IPS DF 19.7 (cell line): ENCODE measurements at regions not wholly inside any gene's neighbourhood (a gene's known extent, or its start where the extent isn't known, plus 50 kb on each side); places are given as distances from the start of the nearest gene placed in this dataset.

Experiments used
- DNase-seq: peaks from one replicate; pipeline ENCODE4 v3.0.0-alpha.2; 2013; ENCODE audit warnings: low read depth, low spot score

DNA sequence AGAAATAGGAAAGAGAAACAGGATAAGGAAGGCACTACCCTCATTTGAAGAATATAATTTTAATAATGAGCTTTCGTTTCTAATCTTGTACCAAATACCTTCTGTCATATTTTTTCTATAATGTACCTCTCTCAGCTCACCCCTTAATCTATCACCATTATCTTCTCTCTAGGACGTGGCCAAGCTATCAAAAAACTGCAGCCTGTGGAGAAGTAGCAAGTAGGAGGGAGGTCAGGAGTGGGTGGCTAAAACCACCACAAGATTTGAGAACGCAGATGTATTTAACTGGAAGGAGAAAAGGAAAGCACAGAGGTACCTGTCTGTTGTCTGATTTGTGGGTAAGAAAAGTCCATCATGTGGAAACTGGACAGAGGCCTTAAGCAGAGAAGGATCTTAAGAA is 576.7 kb upstream of the DIPK2B start:
- DNase-seq = no peak

DNA sequence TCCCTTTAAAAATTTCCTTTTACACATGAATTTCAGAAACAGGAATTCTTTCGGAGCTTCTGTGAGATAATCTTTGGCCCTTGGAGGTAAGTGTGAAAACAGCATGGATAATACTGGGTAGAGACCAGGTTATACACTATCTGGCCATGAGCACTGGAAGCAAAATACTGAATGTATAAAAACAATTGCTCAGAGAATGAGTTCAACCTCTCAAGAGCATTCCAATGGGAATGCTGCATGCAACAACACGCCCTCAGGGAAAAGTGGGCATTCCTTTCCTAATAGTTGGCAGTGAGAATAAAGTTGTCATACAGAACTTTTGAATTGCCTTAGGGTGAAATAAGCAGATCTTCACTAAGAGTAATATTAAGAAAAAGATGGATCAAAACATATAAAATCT is 574.8 kb upstream of the DIPK2B start:
- no peak for DNase-seq

DNA sequence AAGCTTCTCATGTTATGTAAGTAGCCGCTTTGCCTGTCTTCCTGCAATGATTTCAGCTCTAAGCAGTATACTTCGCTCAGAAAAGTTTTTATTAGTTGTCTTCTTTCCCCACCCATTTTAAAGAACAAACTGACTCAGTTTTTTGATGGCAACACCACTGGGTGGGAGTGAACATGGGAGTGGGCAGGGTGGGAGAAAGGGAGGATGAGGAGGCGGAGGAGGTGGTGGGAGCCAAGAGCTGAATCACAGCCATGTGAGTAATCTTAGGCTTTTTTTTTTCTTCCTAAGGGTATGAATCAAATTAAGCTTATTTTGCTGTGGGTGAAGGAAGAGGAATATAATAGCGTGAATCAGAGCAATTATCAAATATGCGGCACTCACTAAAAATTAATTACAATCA is 574.3 kb upstream of the DIPK2B start:
- DNase-seq = no peak

DNA sequence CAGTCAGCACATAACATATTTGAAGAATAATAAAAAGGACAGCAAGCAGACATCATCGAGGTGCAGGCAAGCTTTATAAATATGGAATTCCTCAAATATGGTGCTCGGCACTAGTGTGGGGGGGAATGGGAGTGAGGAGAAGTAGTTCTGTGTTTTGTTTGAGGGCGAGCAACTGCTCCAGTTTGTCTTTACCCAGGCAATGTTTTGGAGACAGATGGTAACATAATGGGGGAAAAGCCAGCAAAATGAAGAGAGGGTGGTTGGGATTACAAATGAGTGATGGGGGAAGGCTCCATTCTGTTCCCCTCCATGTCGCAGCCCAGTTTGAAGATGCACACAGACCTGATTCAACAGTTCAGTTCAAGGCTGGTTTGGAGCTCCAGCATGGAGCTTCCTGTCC is 572.9 kb upstream of the DIPK2B start:
- no peak for DNase-seq

DNA sequence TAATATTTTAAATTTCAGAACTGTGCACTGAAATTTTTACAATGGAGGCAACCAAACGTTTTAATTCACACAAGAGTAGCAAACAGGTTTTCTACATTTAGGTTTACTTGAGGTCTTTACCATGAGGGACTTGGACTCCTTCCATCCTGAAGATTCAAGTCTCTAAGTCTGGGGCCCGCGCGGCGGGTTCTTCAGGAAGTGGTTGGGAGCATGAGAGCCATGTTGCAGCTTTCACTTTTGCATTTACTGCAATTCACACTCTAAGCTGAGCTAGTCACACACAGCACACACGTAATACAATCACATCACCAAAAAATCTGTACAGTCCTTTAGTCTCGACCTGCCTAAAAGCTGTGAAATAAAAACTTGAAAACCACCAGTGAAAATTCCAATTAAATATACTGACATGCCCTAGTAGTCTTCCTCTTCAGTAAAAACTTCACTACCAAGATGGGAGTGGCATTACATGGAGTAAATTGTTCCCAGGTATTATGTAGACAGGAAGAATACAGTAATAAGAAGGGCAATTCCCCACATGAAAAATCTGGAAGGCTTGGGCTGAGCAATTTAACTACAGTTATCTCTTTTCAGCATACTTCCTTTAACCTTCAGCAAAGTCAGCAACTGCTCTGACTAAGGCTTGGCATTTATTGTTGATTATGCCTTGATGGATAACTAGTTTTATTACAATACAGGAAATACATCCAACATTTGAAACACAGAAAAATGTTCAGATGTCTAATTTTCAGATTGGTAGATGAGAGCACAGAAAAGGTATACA is 571.1 kb upstream of the DIPK2B start:
- no peak for DNase-seq

DNA sequence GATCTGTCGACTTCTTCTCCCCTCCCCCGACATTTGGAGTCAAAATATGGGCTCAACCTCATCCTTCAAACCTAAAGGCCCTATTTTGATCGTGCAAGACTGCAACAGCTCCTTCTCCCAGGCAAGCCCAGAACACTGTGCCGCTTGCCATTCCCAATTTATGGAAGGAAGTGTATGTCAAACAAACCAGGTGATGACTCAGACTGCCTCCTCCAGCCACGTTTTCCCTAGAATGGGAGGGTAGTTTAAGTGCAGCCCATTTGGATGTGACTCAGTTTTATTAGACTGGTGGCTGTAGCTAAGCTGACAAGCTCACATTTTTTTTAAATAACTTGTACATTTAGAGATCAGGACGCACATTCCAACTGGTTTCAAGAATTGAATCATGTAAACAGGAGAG is 570.4 kb upstream of the DIPK2B start:
- no peak for DNase-seq

DNA sequence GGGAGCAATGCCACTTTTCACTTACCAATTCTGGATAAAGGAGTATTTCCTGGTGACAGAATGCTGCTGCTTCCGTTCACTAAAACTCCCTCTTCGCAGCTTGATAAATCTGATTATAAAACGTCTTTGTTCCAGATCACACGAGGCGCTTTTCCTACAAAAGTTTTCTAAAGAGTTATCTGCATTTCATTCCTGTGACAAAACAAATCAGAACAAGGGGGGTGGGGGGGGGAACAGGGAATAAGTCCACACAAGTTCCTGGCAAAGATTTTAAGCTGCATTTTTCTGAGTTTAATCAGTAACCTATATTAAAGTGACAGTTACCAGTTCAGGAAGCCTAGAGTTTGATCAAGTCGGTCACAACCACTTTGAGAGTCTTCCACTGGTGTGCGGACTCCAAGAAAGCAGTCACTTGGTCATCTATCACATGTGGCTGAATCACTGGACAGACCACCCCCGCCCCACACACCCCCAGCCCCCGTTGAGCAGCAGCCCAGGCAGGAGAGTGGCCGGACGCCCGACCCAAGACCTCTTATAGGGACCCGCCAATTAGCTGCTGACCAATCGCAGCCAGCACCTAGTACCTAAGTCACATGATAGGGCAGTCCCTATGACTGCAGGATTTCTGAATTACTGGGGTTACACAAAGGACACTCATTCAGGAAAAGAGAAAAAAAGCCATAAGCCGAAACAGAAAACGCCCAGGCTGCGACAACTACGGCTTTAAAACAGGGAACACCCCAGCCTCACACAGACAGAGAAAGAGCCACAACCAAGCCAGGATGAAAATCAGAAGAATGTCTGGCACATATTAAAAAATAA is 569.3 kb upstream of the DIPK2B start:
- no peak for DNase-seq

DNA sequence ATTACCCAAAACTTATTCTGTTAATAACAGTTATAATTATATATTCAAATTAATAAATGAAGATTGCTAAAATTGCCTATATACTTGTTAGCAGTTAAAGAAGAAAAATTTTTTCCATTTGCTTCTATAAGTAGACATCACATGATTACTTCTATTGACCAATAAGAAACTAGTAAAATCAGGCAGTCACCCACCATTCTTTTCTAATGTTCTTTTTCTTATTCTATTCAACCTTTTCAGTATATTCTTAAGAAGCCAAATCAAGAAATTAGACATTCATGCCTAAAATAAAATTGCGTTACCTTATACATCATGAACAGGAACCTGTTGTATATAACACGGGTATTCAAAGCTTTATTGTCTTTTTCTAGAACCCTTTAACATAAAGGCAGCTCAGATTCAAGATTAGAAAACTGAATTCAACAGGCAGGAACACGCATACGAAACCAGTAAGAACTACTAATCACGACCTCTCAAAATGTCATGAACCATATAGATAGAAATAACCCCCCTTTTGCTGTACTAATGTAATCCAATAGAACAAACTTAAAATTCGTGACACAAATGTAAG is 568.1 kb upstream of the DIPK2B start:
- no peak for DNase-seq

DNA sequence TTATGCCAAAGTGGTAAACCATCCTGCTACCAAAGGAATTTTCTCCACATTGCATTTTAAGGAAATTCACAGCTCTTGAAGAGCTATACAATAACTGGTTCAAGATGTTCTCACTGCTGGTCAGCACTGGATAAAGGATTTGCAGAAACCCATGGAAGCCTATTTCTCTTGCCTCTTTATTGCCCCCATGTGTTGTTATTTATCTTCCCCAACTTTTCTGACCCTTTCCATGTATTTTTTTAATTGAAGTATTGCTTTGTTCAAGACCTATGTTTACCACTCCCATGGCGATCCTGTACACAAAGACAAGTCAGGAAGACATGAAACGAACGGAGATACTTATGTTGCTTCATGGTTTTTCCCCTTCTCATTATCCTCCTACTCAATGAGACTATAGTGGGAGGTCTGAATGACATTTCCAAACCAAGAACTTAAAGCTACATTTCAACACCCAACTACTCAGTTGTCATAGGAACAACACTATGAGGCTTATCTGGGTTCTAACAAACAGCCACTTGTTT is 566.4 kb upstream of the DIPK2B start:
- no peak for DNase-seq

DNA sequence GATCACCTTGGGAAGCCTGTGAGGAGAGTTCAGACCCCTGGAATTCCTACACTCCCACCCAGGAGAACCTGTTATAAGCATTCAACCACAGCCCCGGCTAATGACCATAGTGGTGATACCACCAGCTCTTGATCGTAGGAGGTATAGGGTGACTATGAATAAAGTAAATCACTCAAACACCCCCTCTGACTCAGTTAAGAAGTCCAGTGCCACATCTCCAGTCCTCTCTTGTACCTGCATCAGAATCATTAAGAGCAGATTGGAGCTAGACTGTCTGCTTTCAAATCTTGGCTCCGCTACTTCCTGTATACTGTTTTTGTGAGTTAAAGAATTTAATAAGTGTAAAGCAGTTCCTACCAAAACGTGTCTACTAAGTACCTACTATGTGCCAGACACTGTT is 565.1 kb upstream of the DIPK2B start:
- DNase-seq = no peak

DNA sequence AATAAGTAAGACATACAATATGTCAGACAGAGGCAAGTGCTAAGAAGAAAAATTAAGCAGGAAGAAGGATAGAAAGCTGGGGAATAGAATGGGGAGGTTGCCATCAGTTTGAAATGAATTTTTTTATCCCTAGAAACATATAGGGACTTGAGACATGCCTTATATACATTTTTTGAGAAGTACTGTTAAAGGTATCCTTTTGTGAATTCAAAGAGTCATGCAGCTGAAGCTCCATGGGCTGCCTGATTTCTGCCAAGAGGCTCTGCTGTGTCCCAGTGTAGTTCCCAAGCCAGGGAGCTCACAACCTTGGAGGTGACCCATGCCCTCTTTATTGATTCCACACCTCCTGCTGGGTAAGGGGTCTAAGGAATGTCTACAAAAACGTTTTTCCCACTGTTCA is 564.6 kb upstream of the DIPK2B start:
- DNase-seq = no peak

DNA sequence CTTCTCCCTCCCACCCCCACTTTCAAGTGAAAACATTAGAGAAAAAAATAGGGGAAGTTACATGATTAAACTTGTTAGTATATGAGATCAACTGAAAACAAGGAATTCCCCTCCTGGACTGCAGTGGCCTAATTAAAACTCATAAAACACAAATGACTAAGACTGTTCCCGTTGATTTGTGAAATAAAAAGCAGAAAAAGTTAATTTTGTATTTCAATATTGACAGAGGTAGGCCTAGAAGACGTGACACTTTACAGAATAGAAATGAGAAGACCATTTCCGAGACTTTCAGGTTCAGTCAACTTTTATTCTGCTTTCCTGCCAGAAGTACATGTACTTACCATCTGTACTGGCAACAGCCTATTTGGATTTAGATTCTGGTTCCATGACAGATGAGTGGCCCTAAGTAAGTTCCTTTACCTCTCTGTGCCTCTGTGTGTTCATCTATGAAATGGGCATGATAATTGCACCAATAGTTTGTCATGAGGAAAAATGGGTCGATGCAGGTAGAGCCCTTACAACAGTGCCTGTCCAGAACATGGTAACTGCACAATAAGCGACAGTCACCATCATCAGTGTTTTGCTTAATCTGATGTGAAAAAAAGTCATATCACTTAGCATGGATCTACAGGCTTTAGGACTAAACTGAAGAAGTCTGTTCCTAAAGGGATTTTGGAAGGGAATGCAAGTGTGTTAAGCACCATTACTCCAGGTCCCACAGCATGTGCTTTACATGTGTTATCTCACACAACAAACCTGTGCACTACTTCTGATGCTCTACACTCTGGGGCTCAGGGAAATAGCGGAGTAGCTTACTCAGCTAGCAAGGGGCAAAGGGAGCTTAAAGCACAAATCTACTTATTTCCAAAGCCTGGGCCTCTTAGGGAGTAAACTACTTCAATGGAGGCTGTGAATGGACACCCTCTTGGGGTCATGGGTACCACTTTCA is 562.3 kb upstream of the DIPK2B start:
- DNase-seq = no peak

DNA sequence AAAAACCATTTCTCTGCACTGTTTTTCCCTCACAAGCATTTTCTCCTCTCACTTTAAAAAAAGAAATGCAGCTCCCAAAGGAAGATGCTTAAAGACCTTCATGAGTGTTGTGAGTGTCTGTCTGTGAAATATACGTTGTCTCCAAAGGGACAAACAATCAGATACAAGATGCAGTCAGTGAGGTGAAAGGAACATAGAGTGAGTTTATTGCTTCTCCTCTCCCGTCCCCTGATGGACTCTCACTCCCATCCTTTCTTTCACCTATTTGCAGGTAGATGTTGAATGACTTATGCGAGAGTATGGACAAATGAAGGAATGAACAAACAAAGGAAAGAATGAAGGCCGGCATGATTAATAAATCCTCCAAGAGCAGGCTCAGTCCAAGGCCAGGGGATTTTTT is 561.2 kb upstream of the DIPK2B start:
- no peak for DNase-seq

DNA sequence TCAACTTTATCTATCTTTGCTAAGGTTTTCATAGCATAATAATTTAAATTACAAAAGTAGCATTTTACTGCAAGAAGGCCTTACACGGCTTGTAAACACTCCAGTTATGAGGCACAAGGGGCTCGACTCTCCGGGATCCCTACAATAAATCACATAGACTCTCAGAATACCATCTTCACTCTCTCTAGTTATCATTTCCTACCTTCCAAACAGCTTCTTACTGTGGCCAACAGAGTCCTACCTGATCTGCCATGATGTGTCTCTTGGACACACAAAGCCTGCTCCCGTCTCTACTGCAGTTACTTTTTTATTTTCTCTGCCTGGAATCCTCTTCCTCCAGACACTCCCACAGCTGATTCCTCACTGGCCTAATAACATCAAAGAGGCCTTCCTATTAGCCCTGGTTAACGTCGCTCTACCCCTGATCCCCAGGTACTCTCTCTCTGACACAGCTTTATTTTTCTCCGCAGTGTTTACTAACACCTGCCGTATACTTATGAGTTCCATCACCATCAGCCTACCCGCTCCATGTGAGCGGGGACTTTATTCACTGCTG is 559.6 kb upstream of the DIPK2B start:
- no peak for DNase-seq

DNA sequence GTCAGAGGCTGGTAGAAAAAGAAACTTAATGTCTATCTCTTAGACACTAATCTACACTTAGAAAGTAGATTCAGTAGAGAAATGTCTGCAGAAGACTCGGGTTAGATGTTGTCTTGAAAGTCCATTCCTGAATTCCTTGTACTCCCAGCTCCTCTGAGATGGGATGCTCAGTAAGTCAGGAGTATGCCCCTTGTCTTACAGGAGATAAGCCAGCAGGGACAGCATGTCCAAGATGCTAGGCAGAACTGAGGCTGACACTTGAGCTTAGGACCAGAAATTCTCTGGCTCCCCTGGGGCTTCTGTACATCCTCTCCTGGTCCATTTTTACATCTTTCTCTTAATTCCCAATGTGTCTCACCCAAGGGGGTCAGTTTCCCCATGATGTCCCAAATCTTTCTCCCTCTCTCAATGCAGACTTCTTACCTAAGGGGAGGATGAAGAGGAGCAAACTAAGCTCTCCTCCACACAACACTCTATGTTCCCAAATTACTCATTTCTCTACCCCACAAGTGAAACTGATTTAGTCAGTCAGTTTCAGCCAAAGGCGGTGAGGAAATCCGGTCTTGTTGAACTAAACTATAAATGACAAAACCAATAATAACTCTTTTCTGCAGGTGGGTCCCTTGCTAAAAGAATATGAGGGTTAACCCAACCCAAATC is 558.2 kb upstream of the DIPK2B start:
- DNase-seq = no peak

DNA sequence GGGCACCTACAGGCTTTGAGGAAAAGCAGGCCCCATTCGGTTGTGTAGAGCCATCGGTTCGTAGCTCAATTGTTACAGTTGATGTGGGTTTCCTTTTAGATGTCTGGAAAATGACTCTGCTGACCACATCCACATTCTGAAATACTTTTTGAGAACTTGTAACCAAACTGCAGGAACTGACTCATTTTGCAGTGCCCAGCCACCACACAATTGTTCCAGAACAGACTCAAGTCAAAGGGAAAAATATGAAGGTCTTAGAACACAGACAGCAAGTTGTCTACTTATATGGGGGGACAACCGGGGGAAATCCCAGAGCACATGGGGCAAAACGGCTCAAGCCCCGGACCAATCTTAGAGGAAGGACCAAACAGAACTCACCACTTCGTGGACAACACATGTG is 557.6 kb upstream of the DIPK2B start:
- no peak for DNase-seq

DNA sequence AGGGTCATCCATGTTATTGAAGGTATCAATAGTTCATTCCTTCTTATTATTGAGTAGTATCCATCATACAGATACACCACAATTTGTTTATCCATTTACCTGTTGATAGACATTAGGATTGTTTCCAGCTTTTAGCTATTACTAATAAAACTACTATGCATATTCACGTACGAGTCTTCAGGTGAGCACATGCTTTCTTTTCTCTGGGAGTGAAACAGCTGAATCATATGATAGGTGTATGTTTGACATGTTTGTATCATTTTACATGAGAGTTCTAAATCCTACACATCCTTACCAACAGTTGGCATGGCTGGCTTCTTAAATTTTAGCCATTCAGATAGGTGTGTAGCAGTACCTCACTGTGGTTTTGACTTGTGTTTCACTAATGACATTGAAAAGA is 556.6 kb upstream of the DIPK2B start:
- DNase-seq = no peak

DNA sequence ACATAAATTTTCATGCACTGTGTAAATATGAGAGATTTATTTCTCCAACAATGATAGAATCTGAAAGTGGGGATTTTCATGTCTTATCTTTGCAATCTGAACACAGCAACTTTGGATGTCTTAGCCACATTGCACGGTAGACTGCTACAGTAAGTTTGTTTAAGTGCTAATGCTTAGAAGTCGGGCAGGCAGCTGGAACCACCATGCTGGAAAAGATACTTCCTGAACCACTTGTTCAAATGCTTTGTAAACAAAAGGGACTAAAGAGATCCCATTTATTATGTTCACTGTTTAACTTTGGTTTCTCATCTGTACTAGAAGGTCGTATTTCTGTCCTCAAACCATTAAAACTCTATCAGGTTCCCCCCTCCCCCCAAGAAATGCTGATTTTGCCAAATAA is 555.9 kb upstream of the DIPK2B start:
- DNase-seq = no peak

DNA sequence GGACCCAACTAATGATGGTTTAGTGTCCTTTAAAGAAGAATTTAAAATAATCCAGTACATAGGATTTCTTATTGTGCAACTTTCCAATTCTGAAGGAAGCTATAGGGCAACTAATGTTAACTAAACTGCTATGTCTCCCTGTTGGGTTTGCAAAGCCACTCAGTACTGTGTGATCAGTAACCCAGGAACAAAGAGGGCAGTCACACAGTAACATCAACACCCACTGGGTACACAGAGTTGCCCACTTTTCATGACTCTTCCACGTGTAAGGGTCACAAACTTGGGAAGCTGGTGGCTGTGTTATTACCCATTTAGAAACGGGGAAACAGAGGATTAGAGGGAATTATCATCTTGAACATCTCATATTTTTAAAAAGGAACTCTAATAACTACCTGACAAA is 555.0 kb upstream of the DIPK2B start:
- DNase-seq = no peak

DNA sequence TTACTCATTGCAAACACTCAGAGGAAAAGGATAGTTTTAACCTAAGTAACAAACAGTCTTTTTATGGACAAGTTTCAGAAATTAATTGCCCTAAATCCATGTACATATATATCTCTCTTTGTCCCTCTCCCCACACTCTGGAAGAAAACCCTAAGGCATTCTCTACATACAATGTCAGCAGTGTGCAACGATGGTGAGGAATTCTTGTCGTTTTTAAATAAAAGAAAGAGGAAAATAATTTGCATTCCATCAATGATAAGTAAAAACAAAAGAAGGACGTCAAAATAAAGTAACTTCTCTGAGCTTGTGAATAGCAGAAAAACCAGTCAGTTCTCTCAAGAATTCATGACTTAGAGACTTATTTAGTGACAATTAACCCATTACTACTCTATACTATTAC is 550.5 kb upstream of the DIPK2B start:
- DNase-seq = no peak

DNA sequence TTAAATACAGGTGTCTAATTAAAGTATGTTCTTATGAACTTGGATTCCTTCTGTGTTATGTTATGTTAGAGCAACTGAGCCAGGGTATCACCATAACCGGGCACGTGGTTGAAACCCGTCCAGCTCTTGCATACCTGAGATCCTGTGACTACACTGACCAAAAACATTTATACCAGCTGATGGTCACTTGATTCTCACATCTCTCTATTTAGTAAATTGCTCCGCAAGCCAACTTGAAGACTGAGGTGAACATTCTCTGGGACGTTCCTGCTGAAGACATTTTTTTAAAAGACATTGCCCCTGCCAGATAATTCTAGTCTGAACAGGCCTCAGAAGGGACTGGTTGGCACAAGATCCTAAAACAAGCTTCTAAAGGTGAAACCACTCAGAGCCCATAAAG is 550.0 kb upstream of the DIPK2B start:
- DNase-seq = no peak
